ENCODE measurements at regions not wholly inside any gene's neighbourhood (a gene's known extent, or its start where the extent isn't known, plus 50 kb on each side); places are given as distances from the start of the nearest gene placed in this dataset.

DNA sequence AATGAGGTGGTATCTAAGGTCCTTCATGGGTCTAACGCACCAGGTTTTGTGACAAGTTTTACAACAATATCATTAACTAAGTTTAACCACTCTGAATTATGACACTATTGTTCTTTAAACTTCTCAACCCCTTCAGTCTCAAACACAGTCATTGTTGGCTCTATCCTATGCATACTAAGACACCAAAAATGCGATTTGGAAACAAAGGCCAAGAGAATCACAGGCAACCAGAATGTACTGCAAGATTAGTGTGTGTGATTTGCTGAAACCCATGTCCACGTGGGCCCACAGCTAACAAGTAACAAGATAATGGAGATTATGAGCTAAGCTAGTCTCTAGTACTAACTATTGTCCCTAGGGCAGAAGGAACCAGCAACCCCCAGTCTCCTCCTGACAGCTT lies 142.2 kb upstream of the RANBP3L start:
- no peaks in the 10 kb centered on the region for H3K36me3 ChIP-seq (ENCODE audit: control insufficient read depth, insufficient read depth, low read length)
- H3K27me3 ChIP-seq (ENCODE audit: control insufficient read depth, insufficient read depth, low read length), result no peaks in the 10 kb centered on the region
- TF ChIP-seq, protein P1, sequence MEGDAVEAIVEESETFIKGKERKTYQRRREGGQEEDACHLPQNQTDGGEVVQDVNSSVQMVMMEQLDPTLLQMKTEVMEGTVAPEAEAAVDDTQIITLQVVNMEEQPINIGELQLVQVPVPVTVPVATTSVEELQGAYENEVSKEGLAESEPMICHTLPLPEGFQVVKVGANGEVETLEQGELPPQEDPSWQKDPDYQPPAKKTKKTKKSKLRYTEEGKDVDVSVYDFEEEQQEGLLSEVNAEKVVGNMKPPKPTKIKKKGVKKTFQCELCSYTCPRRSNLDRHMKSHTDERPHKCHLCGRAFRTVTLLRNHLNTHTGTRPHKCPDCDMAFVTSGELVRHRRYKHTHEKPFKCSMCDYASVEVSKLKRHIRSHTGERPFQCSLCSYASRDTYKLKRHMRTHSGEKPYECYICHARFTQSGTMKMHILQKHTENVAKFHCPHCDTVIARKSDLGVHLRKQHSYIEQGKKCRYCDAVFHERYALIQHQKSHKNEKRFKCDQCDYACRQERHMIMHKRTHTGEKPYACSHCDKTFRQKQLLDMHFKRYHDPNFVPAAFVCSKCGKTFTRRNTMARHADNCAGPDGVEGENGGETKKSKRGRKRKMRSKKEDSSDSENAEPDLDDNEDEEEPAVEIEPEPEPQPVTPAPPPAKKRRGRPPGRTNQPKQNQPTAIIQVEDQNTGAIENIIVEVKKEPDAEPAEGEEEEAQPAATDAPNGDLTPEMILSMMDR (IDR thresholded peaks at IDR 0.05; ENCODE audit: insufficient read depth, low read length, poor library complexity, severe bottlenecking), result no peak
- no peak for DNase-seq (ENCODE audit: low read depth)
- no peak overlapping the region for H3K4me3 ChIP-seq (ENCODE audit: low read depth, low read length)

DNA sequence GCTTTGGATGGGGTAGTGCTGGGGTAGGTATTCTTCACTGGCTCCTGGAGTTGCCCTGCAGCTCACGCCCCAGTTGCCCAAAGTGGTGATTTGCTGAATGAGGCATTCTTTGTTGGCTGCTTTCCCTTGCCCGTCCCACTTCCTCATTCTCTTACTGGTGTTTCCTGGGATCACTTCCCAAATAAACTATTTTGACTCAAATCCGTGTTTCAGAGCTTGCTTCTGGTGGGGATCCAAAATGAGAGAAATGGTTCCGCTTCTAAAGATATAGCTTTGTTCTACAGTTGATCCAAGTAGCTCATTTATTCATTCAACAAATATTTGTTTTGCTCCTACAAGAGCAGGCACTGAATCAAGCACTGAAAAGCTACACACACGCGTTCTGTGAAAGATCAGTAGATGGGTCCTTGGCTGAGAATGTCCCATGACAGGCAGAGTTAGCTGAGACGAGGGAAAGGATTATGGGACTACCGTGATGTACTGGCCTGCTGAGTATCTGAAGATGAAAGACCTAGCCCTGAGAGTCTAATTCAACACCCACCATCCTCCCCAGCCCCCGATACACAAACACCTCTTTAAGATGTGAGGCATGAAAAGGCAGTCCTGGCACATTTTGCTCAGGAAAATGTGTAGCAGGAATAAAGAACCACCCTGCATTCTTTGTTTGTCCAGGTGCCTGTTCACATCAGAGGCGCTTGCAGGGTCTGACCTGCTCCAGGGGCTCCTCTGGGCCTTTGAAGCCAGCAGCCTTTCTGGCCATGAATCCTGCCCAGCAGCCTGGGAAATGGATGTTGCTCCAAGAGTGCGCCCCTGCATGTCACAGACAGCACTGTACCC lies 143.1 kb upstream of the RANBP3L start:
- no peak for DNase-seq (ENCODE audit: low read depth)
- TF ChIP-seq, protein P1 (IDR thresholded peaks at IDR 0.05; ENCODE audit: insufficient read depth, low read length, poor library complexity, severe bottlenecking), result no peak
- no peaks in the 10 kb centered on the region for H3K27me3 ChIP-seq (ENCODE audit: control insufficient read depth, insufficient read depth, low read length)
- H3K4me3 ChIP-seq (ENCODE audit: low read depth, low read length), result no peak overlapping the region
- H3K36me3 ChIP-seq (ENCODE audit: control insufficient read depth, insufficient read depth, low read length), result no peaks in the 10 kb centered on the region

GRCh38 chr5:36447776-36448175 lies 146.1 kb upstream of the RANBP3L start:
- no peak overlapping the region for H3K4me3 ChIP-seq (ENCODE audit: low read depth, low read length)
- DNase-seq (ENCODE audit: low read depth), result no peak
- TF ChIP-seq, protein P1 (IDR thresholded peaks at IDR 0.05; ENCODE audit: insufficient read depth, low read length, poor library complexity, severe bottlenecking), result no peak
- no peaks in the 10 kb centered on the region for H3K27me3 ChIP-seq (ENCODE audit: control insufficient read depth, insufficient read depth, low read length)
- H3K36me3 ChIP-seq (ENCODE audit: control insufficient read depth, insufficient read depth, low read length), result no peaks in the 10 kb centered on the region

DNA sequence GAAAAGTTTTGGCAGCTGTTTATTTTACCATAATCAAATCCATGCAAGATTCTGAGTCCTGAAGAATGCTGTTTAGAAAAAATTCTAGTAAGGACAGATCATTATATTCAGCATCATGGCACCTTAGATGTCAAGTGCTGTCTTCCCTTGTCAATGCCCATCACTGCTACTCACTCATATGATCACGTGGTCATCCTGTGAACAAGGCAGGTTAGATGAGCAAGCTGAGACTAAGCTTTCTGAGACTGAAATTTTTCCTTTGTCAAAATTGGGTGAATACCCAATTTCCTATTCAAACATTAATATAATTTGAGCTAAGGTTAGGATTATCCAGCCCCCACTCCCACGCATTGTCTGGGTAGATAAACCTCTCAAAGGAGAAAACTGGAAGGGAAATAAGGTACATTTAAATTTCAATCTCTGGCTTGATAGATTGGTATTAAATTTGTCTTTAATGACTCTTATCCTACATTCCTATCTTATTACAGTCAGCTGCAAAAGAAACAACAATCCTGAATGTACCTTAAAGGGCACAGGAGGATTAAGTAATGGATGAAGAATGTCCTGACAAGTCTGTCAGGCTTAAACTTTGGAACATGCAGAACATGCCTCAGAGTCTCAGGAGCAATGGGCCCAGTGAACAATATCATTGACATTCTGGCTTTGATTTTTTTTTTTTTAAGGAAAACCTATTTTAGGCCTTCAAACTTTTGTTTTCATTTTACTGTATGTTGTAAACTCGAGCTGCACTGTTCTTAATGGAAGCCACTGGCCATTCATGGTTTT lies 148.7 kb upstream of the RANBP3L start:
- DNase-seq (ENCODE audit: low read depth), result no peak
- no peaks in the 10 kb centered on the region for H3K27me3 ChIP-seq (ENCODE audit: control insufficient read depth, insufficient read depth, low read length)
- no peak overlapping the region for H3K4me3 ChIP-seq (ENCODE audit: low read depth, low read length)
- TF ChIP-seq, protein P1 (IDR thresholded peaks at IDR 0.05; ENCODE audit: insufficient read depth, low read length, poor library complexity, severe bottlenecking), result no peak
- no peaks in the 10 kb centered on the region for H3K36me3 ChIP-seq (ENCODE audit: control insufficient read depth, insufficient read depth, low read length)

DNA sequence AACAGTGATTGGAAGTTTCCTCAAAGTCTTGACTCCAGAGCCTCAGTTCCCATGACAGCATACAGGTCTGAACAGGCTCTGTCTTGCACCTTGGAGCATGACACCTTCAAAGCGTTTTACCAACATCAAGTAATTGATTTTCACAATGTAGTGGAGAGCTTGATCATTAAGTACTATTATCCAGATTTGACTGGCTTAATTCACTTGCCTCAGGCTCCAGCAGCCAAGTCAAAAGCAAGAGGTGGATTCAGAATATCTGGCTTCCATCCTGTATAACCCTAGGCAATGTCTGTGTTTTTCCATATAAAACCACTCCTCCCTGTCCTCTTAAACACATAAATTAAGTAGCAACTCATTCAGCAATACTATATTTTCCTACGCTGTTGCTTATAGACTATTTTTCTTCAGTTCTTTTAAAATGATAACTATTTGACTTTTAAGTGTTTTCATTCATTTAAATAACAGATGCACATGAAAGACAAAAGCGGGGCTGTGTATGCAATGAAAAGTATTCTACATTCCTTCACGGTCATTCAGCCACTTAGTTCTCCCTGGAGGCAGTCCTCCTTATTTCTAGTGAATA lies 150.8 kb upstream of the RANBP3L start:
- Histone ChIP-seq H3K27me3 (ENCODE audit: control insufficient read depth, insufficient read depth, low read length) (no peaks in the 10 kb centered on the region), H3K4me3 (ENCODE audit: low read depth, low read length) (no peak overlapping the region), H3K36me3 (ENCODE audit: control insufficient read depth, insufficient read depth, low read length) (no peaks in the 10 kb centered on the region)
- no peak for DNase-seq (ENCODE audit: low read depth)
- TF ChIP-seq, protein P1 (IDR thresholded peaks at IDR 0.05; ENCODE audit: insufficient read depth, low read length, poor library complexity, severe bottlenecking), result no peak

Data from kidney epithelial cell (primary cell).